ENCODE measurements at regions not wholly inside any gene's neighbourhood (a gene's known extent, or its start where the extent isn't known, plus 50 kb on each side); places are given as distances from the start of the nearest gene placed in this dataset.
"Not testable (repeated sequence)": the region's sequence is repeated elsewhere in the genome, so short reads cannot be mapped to it uniquely, and the experiment has no call there.

DNA sequence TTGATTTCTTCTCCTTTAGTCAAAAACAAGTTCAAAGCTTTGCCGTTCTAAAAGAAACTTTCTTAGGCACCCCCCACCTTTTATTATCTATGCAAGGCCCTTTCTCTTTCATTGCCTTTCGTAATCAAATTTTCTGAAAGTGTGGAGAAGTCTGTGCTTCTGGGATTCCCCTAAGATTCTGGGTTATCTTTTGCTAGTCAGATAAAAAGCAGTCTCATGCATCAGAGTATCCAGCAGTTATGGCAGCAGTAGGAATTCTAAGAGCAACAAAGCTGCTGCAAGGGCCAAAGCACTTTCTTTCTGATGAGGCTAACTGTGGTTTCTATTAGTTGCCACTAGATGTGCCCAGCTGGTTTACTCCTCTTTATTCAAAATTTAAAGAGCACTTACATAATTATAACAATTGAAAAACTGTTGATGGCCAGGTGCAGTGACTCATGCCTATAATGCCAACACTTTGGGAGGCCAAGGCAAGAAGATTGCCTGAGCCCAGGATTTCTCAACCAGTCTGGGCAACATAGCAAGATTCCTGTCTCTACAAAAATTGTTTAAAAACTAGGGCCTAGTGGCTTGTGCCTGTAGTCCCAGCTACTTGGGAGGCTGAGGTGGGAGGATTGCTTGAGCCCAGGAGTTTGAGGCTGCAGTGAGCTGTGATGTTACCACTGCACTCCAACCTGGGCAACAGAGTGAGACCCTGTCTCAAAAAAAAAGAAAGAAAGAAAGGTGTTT lies 296.2 kb downstream of the PAPSS1 start:
- TF ChIP-seq, protein P1, sequence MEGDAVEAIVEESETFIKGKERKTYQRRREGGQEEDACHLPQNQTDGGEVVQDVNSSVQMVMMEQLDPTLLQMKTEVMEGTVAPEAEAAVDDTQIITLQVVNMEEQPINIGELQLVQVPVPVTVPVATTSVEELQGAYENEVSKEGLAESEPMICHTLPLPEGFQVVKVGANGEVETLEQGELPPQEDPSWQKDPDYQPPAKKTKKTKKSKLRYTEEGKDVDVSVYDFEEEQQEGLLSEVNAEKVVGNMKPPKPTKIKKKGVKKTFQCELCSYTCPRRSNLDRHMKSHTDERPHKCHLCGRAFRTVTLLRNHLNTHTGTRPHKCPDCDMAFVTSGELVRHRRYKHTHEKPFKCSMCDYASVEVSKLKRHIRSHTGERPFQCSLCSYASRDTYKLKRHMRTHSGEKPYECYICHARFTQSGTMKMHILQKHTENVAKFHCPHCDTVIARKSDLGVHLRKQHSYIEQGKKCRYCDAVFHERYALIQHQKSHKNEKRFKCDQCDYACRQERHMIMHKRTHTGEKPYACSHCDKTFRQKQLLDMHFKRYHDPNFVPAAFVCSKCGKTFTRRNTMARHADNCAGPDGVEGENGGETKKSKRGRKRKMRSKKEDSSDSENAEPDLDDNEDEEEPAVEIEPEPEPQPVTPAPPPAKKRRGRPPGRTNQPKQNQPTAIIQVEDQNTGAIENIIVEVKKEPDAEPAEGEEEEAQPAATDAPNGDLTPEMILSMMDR (IDR thresholded peaks at IDR 0.05; ENCODE audit: low read depth, low read length, missing control alignments): no peak
- no peak overlapping the region for H3K4me3 ChIP-seq (ENCODE audit: low read depth, low read length)
- DNase-seq (ENCODE audit: low read depth): no peak

DNA sequence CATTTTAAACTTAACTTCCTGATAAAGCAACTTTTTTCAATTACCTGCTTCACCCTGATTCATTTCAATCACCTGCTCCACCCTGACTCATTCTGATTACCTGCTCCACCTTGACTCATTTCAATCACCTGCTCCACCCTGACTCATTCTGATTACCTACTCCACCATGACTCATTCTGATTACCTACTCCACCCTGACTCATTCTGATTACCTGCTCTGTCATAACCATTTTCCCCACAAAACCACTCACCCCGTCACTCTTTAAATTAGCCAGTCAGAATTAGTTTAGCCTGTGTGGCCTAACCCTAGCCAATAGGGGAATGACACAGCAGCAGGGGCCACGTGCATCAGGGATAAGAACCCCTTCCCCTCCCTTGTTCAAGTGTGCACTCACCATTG lies 300.5 kb downstream of the PAPSS1 start:
- DNase-seq (ENCODE audit: low read depth); H3K4me3 ChIP-seq (ENCODE audit: low read depth, low read length): not testable (repeated sequence)

DNA sequence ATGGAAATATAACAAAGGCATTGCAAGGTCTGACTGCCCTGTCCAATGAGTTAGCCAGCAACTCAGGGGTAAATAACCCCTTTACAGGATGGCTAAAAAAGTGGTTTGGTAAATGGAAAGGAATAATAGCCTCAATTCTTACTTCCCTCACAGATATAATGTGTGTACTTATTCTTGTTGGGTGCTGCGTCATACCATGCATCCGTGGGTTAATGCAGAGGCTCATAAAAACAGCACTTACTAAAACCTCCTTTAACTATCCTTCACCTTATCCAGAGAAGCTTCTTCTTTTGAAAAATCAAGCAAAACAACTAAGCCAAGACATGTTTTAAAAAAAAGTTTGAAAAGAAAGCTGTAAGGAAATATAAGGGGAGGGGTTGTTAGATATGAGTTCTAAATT lies 301.0 kb downstream of the PAPSS1 start:
- DNase-seq (ENCODE audit: low read depth): no peak
- TF ChIP-seq, protein P1 (IDR thresholded peaks at IDR 0.05; ENCODE audit: low read depth, low read length, missing control alignments): no peak
- no peak overlapping the region for H3K4me3 ChIP-seq (ENCODE audit: low read depth, low read length)

DNA sequence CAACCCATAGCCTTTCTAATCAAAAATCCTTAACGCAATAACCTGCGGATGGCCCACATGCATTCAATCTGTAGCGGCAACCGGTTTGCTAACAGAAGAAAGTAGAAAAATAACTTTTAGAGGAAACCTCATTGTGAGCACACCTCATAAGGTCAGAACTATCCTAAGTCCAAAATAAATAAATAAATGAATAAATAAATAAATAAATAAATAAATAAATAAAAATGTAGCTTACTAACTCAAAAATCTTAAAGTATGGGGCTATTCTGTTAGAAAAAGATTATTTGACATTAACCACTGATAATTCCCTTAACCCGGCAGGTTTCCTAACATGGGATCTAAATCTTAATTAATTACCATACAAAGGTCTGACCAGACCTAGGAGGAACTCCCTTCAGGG lies 304.5 kb downstream of the PAPSS1 start:
- DNase-seq (ENCODE audit: low read depth); H3K4me3 ChIP-seq (ENCODE audit: low read depth, low read length): not testable (repeated sequence)

DNA sequence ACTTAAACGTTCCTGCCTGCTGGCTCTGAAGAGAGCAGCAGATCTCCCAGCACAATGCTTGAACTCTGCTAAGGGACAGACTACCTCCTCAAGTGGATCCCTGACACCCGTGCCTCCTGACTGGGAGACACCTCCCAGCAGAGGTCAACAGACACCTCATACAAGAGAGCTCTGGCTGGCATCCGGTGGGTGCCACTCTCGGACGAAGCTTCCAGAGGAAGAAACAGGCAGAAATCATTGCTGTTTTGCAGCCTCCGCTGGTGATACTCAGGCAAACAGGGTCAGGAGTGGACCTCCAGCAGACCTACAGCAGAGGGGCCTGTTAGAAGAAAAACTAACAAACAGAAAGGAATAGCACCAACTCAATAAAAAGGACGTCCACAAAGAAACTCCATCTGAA lies 310.2 kb downstream of the PAPSS1 start:
- not testable (repeated sequence) for H3K4me3 ChIP-seq (ENCODE audit: low read depth, low read length); DNase-seq (ENCODE audit: low read depth)

DNA sequence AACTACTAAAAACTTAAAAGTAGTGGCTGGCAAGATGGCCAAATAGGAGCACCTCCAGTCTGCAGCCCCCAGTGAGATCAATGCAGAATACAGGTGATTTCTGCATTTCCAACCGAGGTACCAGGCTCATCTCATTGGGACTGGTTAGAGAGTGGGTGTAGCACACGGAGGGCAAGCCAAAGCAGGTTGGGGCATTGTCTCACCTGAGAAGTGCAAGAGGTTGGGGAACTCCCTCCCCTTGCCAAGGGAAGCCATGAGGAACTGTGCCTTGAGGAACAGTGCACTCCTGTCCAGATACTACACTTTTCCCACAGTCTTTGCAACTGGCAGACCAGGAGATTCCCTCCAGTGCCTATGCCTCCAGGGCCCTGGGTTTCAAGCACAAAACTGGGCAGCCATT lies 311.1 kb downstream of the PAPSS1 start:
- TF ChIP-seq, protein P1 (IDR thresholded peaks at IDR 0.05; ENCODE audit: low read depth, low read length, missing control alignments): no peak
- DNase-seq (ENCODE audit: low read depth): no peak
- H3K4me3 ChIP-seq (ENCODE audit: low read depth, low read length): no peak overlapping the region

DNA sequence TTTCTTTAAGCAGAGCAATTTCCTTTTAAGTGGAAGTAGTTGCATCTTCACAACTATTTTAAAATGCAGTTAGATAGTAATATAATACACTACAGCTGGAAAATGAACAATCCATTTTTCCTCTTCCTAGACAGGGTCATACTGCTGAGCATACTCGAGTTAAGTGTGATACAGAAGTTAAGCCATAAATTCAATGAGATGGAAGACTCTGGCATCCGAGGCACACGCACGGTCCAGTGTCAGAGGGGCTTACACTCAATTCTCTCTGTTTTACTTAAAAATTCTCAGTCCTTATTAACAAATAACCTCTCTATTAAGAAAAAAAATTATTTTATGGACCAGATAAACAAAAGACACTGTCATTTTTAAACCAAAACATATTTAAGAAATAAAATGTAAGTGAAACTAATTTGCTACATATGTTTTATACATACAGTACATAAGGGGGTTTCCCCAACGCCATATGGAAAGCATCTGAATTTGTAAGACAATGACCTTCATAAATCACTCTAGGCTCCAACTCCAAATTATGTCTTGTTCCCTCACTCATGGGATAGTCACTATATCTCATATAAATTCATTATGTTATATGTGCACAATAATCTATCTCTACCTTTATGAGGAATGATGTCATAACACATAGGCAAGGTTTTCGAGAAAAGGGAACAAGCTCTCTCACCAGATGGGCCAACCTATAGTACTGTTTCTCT lies 315.3 kb downstream of the PAPSS1 start:
- TF ChIP-seq, protein P1 (IDR thresholded peaks at IDR 0.05; ENCODE audit: low read depth, low read length, missing control alignments): no peak
- no peak overlapping the region for H3K4me3 ChIP-seq (ENCODE audit: low read depth, low read length)
- no peak for DNase-seq (ENCODE audit: low read depth)

DNA sequence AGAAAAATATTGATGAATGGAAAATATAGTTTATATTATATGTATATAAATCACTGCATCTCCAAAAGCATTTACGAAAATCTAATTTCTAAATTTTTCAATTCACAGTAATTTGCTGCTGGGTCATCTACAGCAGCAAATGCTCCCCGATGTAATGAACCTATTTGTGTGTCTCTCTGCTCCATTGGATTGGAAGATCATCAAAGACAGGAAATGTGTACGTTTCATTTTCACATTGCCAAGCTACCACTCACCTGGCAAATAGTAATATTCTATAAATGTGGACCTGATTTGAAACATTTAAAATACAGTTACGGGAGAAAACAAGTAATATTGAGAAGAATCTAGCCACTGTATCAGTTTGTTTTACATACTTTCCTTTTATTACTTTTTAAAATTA lies 317.7 kb downstream of the PAPSS1 start:
- H3K4me3 ChIP-seq (ENCODE audit: low read depth, low read length): no peak overlapping the region
- DNase-seq (ENCODE audit: low read depth): no peak
- TF ChIP-seq, protein P1 (IDR thresholded peaks at IDR 0.05; ENCODE audit: low read depth, low read length, missing control alignments): no peak

Data from GM12864 (cell line).